ENCODE measurements at regions not wholly inside any gene's neighbourhood (a gene's known extent, or its start where the extent isn't known, plus 50 kb on each side); places are given as distances from the start of the nearest gene placed in this dataset.

DNA sequence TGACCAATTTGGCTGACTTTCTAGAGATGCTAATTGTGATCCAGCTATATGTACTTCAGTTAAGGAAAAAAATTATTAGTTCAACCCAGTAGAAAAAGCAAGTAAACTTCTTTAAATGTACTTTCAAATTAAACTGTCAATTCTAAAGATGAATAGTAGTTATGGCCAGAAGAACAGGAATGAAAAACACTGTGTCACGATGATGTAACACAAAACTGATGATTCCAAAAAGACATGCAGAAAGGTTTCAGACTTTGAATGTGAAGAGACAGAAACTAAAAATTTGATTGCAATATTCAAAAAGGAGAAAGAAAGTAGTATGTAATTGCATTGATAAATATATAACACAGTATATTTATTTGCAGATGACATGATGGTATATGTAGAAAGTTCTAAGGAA, 127.3 kb upstream of the NR4A3 start:
- TF ChIP-seq, protein P1, sequence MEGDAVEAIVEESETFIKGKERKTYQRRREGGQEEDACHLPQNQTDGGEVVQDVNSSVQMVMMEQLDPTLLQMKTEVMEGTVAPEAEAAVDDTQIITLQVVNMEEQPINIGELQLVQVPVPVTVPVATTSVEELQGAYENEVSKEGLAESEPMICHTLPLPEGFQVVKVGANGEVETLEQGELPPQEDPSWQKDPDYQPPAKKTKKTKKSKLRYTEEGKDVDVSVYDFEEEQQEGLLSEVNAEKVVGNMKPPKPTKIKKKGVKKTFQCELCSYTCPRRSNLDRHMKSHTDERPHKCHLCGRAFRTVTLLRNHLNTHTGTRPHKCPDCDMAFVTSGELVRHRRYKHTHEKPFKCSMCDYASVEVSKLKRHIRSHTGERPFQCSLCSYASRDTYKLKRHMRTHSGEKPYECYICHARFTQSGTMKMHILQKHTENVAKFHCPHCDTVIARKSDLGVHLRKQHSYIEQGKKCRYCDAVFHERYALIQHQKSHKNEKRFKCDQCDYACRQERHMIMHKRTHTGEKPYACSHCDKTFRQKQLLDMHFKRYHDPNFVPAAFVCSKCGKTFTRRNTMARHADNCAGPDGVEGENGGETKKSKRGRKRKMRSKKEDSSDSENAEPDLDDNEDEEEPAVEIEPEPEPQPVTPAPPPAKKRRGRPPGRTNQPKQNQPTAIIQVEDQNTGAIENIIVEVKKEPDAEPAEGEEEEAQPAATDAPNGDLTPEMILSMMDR (IDR thresholded peaks at IDR 0.05): no peak
- no peak for TF ChIP-seq POLR2A (IDR thresholded peaks at IDR 0.05)
